OCI-LY3 (cell line): ENCODE measurements at regions not wholly inside any gene's neighbourhood (a gene's known extent, or its start where the extent isn't known, plus 50 kb on each side); places are given as distances from the start of the nearest gene placed in this dataset.

Experiments
- H2AFZ ChIP-seq: fragments of 200-600, 300-600 bp; shearing (Covaris generic); 2 replicates; pipeline ENCODE4 v1.6.0; 2014; ENCODE audit warnings: antibody characterized with exemption, low read depth, low read length
- H3K27ac ChIP-seq: fragments of 200-600, 300-600 bp; sonication (generic); 2 replicates; pipeline ENCODE4 v1.5.1; 2014; ENCODE audit warnings: mild to moderate bottlenecking, low read length, moderate library complexity, mixed read lengths
- H3K27me3 ChIP-seq: fragments of 200-600, 300-600 bp; sonication (generic); 2 replicates; pipeline ENCODE4 v1.6.1; 2014; ENCODE audit warnings: low read depth, low read length, mixed read lengths
- H3K36me3 ChIP-seq: fragments of 200-600, 300-600 bp; sonication (generic); replicated peaks from 2 replicates; pipeline ENCODE3; 2014; ENCODE audit warnings: low read depth, low read length, mixed read lengths
- H3K4me1 ChIP-seq: fragments of 300-600, 200-600 bp; sonication (generic); 2 replicates; pipeline ENCODE4 v1.6.1; 2014; ENCODE audit warnings: low read length, mixed read lengths
- H3K4me2 ChIP-seq: fragments of 200-600, 300-600 bp; sonication (generic); 2 replicates; pipeline ENCODE4 v1.6.1; 2014; ENCODE audit warnings: low read length, mixed read lengths
- H3K4me3 ChIP-seq: fragments of 300-600, 200-600 bp; sonication (generic); 2 replicates; pipeline ENCODE4 v1.5.1; 2014; ENCODE audit warnings: antibody characterized with exemption, mild to moderate bottlenecking, low read length, moderate library complexity
- H3K79me2 ChIP-seq: fragments of 300-600, 200-600 bp; shearing (Covaris generic); 2 replicates; pipeline ENCODE4 v1.6.1; 2014; ENCODE audit warnings: mild to moderate bottlenecking, low read length, mixed read lengths
- H3K9ac ChIP-seq: fragments of 300-600, 200-600 bp; shearing (Covaris generic); 2 replicates; pipeline ENCODE4 v1.6.0; 2014; ENCODE audit warnings: mild to moderate bottlenecking, low read length, moderate library complexity
- H3K9me3 ChIP-seq: fragments of 200-600, 300-600 bp; shearing (Covaris generic); 2 replicates; pipeline ENCODE4 v1.6.1; 2014; ENCODE audit warnings: low read length, mixed read lengths; ENCODE audit not compliant: insufficient read depth
- H4K20me1 ChIP-seq: fragments of 200-600, 300-600 bp; sonication (generic); 2 replicates; pipeline ENCODE4 v1.6.1; 2016; ENCODE audit warnings: low read length, mixed read lengths; ENCODE audit not compliant: insufficient read depth
- CTCF ChIP-seq: fragments of 200-600, 300-600 bp; sonication (generic); IDR thresholded peaks from 2 replicates; pipeline ENCODE4 v1.5.1; 2014; ENCODE audit warnings: antibody characterized with exemption, low read length, low read depth
- EZH2phosphoT487 ChIP-seq: fragments of 200-600 bp; shearing (Covaris generic); IDR thresholded peaks from 2 replicates; pipeline ENCODE4 v1.6.1; 2018; ENCODE audit warnings: antibody characterized with exemption, mixed run types, low read depth

DNA sequence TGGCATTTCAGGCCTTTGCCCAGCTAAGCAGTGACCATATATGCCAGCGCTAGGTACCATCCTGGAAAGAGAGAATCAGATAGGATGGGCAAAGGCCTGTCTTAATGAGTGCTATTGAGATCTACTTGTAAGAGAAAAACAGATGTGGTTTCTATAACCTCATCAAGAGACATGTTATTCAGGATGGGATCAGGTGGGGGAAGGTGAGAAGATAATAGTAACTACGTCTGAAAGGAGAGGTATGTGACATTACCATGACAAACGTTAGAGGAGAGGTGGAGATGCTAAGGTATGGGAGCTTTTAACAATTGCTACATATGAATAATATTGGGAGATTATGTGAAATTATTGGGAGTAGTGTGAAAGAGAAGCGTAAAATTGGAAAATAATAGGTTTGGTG, 204.2 kb upstream of the PLXNA2 start:
- Histone ChIP-seq H4K20me1 (no peaks in the 10 kb centered on the region), H3K27me3 (peaks cover 62% of the 10 kb centered on the region), H3K4me3 (no peak overlapping the region), H3K27ac (no peak overlapping the region), H3K4me1 (no peaks in the 10 kb centered on the region), H3K9ac (no peak overlapping the region), H2AFZ (no peak overlapping the region), H3K79me2 (no peaks in the 10 kb centered on the region), H3K4me2 (no peak overlapping the region), H3K36me3 (no peaks in the 10 kb centered on the region), H3K9me3 (no peaks in the 10 kb centered on the region)
- TF ChIP-seq EZH2phosphoT487 (no peak), CTCF (no peak)

DNA sequence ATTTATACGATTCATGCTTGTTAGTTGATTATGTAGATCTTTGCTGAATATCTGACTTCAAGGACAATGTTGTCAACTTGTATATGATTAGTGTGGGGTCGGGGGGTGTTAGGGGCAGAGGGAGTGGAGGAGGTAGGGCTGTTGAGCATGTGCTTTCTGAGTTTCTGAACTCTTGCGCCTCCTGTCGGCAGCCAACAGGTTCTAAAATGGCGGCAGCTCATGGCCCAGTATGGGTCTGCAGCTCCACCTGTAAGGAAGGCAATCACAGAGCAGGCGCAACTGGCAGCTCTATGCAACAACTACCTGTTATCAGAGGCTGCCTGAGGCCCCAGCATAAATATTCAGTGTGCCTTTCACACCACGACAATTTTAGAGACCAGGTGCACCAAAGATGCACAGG, 205.8 kb upstream of the PLXNA2 start:
- Histone ChIP-seq H3K4me3 (no peak overlapping the region), H4K20me1 (no peaks in the 10 kb centered on the region), H3K79me2 (no peaks in the 10 kb centered on the region), H2AFZ (no peak overlapping the region), H3K9me3 (no peaks in the 10 kb centered on the region), H3K36me3 (no peaks in the 10 kb centered on the region), H3K27ac (no peak overlapping the region), H3K4me2 (no peak overlapping the region), H3K4me1 (no peaks in the 10 kb centered on the region), H3K27me3 (peaks cover 67% of the 10 kb centered on the region), H3K9ac (no peak overlapping the region)
- TF ChIP-seq CTCF = no peak
- no peak for TF ChIP-seq EZH2phosphoT487

DNA sequence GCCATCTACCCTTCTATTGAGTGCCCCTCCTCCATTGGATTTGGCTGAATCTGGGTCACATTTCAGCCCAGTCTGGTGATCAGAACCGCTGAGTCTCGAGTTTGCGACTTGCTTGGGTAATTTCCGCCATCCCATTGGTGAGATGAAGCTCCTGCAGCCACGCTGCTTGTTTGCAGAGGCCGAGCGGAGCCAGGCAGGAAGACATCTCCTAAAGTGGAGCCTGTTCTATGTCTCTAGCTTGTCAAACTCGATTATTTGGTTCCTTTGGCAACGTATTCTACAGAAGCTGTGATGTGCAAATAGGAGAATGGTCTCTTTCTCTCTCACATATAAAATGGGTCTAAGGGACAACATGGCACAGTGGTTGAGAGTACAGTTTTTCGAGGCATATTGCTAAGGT, 206.8 kb upstream of the PLXNA2 start:
- TF ChIP-seq CTCF (no peak), EZH2phosphoT487 (no peak)
- no peak overlapping the region for H2AFZ ChIP-seq

DNA sequence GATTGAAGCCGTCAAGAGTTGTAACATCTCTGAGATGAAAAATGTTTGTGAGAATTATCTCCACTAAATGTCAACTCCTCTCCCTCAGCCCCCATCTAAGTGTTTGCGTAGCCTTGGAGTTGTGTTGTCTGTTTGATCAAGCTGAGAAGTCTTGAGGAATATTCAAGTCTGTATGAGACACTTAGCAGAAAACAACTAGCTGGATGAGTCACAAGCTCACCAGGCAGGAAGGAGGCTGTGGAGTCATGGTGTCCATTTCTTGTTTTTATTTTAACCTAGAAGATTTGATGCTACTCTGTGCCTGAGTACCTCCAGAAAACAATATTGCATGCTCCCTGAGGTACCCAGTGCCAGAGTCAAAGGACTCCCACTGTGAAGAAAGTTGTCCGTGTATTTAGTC, 211.6 kb upstream of the PLXNA2 start:
- Histone ChIP-seq H3K27me3 (peaks cover 35% of the 10 kb centered on the region), H3K36me3 (no peaks in the 10 kb centered on the region), H3K4me1 (no peaks in the 10 kb centered on the region), H3K9ac (no peak overlapping the region), H3K27ac (no peak overlapping the region), H4K20me1 (no peaks in the 10 kb centered on the region), H3K79me2 (no peaks in the 10 kb centered on the region), H2AFZ (no peak overlapping the region), H3K4me2 (no peak overlapping the region), H3K4me3 (no peak overlapping the region), H3K9me3 (no peaks in the 10 kb centered on the region)
- TF ChIP-seq CTCF = no peak
- no peak for TF ChIP-seq EZH2phosphoT487

More for the DNA sequence above, 206.8 kb upstream of the PLXNA2 start:
- H3K4me2 ChIP-seq = no peak overlapping the region
- no peaks in the 10 kb centered on the region for H3K79me2 ChIP-seq
- H3K27me3 ChIP-seq = peaks cover 67% of the 10 kb centered on the region
- no peaks in the 10 kb centered on the region for H3K36me3 ChIP-seq
- H4K20me1 ChIP-seq = no peaks in the 10 kb centered on the region
- no peaks in the 10 kb centered on the region for H3K9me3 ChIP-seq
- no peak overlapping the region for H3K4me3 ChIP-seq
- H3K9ac ChIP-seq = no peak overlapping the region
- H3K4me1 ChIP-seq = no peaks in the 10 kb centered on the region
- H3K27ac ChIP-seq = no peak overlapping the region
